Endothelial cell of umbilical vein (primary cell): ENCODE measurements at regions not wholly inside any gene's neighbourhood (a gene's known extent, or its start where the extent isn't known, plus 50 kb on each side); places are given as distances from the start of the nearest gene placed in this dataset.

Experiments used
- BruUV-seq: library from RNA; stranded (reverse); fragments of 400-500 nt; replicated peaks from 2 replicates; lab custom pipeline; 2021; lab: Mats Ljungman, UMichigan
- CTCF ChIA-PET: fragments of 300-600, 350-600 bp; sonication (Branson Sonifier 250); formaldehyde crosslinking; loops from one replicate; lab custom pipeline; 2021; ENCODE audit warnings: antibody characterized with exemption, inconsistent platforms; lab: Charles Lee
- POLR2A ChIA-PET: fragments of 300-600, 350-600 bp; sonication (Branson Sonifier 250); formaldehyde crosslinking; loops from one replicate; lab custom pipeline; 2021; ENCODE audit warnings: antibody characterized with exemption, inconsistent platforms; lab: Charles Lee
- DNase-seq: peaks from one replicate; pipeline ENCODE4 v3.0.0-alpha.2; 2011; ENCODE audit warnings: low read depth, low spot score
- FAIRE-seq: peaks from 2 replicates; lab custom pipeline; 2011; peaks lifted over from hg19 to GRCh38; lab: Jason Lieb, UNC
- H2AFZ ChIP-seq: 2 replicates; pipeline ENCODE4 v1.6.0; 2012; ENCODE audit warnings: low read depth, low read length, control low read depth, inconsistent platforms
- H3K27ac ChIP-seq: 2 replicates; pipeline ENCODE4 v1.5.1; 2011; ENCODE audit warnings: low read depth, mild to moderate bottlenecking, control low read depth, low read length, moderate library complexity; ENCODE audit not compliant: insufficient read depth
- H3K27me3 ChIP-seq, 2 experiments: 2 replicates each; pipeline versions ENCODE4 v1.6.0 to v1.6.1; 2011; ENCODE audit warnings: low read length in 2 of 2, mixed read lengths in 1 of 2; ENCODE audit not compliant: control insufficient read depth in 2 of 2, insufficient read depth in 2 of 2
- H3K36me3 ChIP-seq, 2 experiments: 2 replicates in 1 of 2; 3 replicates in 1 of 2; pipeline ENCODE4 v1.5.1; 2011; ENCODE audit warnings: low read length in 2 of 2, mild to moderate bottlenecking in 1 of 2, moderate library complexity in 1 of 2; ENCODE audit not compliant: control insufficient read depth in 2 of 2, insufficient read depth in 2 of 2; ENCODE audit errors: extremely low read depth in 1 of 2
- H3K4me1 ChIP-seq: 3 replicates; pipeline ENCODE4 v1.5.1; 2011; ENCODE audit warnings: mild to moderate bottlenecking, low read length; ENCODE audit not compliant: control insufficient read depth, insufficient read depth; ENCODE audit errors: extremely low read depth
- H3K4me2 ChIP-seq: 2 replicates; pipeline ENCODE4 v1.6.1; 2011; ENCODE audit warnings: low read length, control low read depth, mixed read lengths; ENCODE audit not compliant: insufficient read depth
- H3K4me3 ChIP-seq, 3 experiments: fragments of 200-600 bp in 1 of 3; sonication (generic), shearing (Covaris generic) in 1 of 3; replicated peaks in 1 of 3; 2 replicates each; pipeline ENCODE4 v1.5.1; 2011 to 2016; ENCODE audit warnings: control low read depth in 3 of 3, low read length in 3 of 3, mild to moderate bottlenecking in 2 of 3, inconsistent platforms in 1 of 3, low read depth in 1 of 3, moderate library complexity in 1 of 3; ENCODE audit not compliant: insufficient read depth in 1 of 3
- H3K79me2 ChIP-seq: 2 replicates; pipeline ENCODE4 v1.6.0; 2012; ENCODE audit warnings: low read length, inconsistent platforms; ENCODE audit not compliant: control insufficient read depth, insufficient read depth
- H3K9ac ChIP-seq: replicated peaks from 2 replicates; pipeline ENCODE3; 2011; ENCODE audit warnings: low read length, control low read depth; ENCODE audit not compliant: insufficient read depth; ENCODE audit errors: extremely low read depth
- H3K9me1 ChIP-seq: replicated peaks from 3 replicates; pipeline ENCODE4 v1.6.0; 2011; ENCODE audit warnings: mild to moderate bottlenecking, low read length; ENCODE audit not compliant: control insufficient read depth, insufficient read depth; ENCODE audit errors: extremely low read depth
- H3K9me3 ChIP-seq: replicated peaks from 2 replicates; pipeline ENCODE4 v1.5.1; 2012; ENCODE audit warnings: low read length, inconsistent platforms; ENCODE audit not compliant: control insufficient read depth, insufficient read depth
- H4K20me1 ChIP-seq: replicated peaks from 2 replicates; pipeline ENCODE3; 2011; ENCODE audit warnings: mild to moderate bottlenecking, low read length; ENCODE audit not compliant: control insufficient read depth, insufficient read depth; ENCODE audit errors: extremely low read depth
- EZH2 ChIP-seq: IDR thresholded peaks from 2 replicates; pipeline ENCODE4 v1.6.1; 2012; ENCODE audit warnings: borderline replicate concordance, low read depth, mild to moderate bottlenecking, moderate library complexity, low read length, inconsistent platforms; ENCODE audit not compliant: severe bottlenecking
- FOS ChIP-seq: IDR thresholded peaks from 2 replicates; pipeline ENCODE4 v1.6.1; 2011; ENCODE audit warnings: mild to moderate bottlenecking, low read length, moderate library complexity, borderline replicate concordance; ENCODE audit not compliant: insufficient read depth
- GATA2 ChIP-seq: IDR thresholded peaks from 2 replicates; pipeline ENCODE4 v1.7.0; 2011; ENCODE audit warnings: low read depth, mild to moderate bottlenecking, moderate library complexity, mixed read lengths, low read length; ENCODE audit not compliant: insufficient read length, insufficient read depth
- JUN ChIP-seq: IDR thresholded peaks from 2 replicates; pipeline ENCODE4 v1.6.1; 2011; ENCODE audit warnings: borderline replicate concordance, low read depth; ENCODE audit not compliant: insufficient read length, insufficient read depth
- MYC ChIP-seq: IDR thresholded peaks from one replicate; pipeline ENCODE4 v1.6.1; 2011; ENCODE audit warnings: mild to moderate bottlenecking, low read depth, low read length
- POLR2A ChIP-seq: IDR thresholded peaks from 2 replicates; pipeline ENCODE4 v1.6.1; 2012; ENCODE audit warnings: low read depth, mild to moderate bottlenecking, control low read depth, low read length
- POLR2AphosphoS5 ChIP-seq: IDR thresholded peaks from 2 replicates; pipeline ENCODE4 v1.6.1; 2012; ENCODE audit warnings: low read depth, mild to moderate bottlenecking, control low read depth, low read length, moderate library complexity; ENCODE audit not compliant: insufficient read depth
- dilution Hi-C: fragments of 300-500 bp; cut with MboI; formaldehyde crosslinking; loops from one replicate; pipeline ENCODE4 v1.15.0; 2019; ENCODE audit warnings: low sequenced_read_pairs; ENCODE audit not compliant: extremely low pct_ligation_motif_present
- intact Hi-C: fragments of 100-400 bp; cut with micrococcal nuclease; formaldehyde crosslinking; loops from one replicate; pipeline ENCODE4 v1.10.0; 2022
- TF ChIP-seq, protein P1 (sequence below): IDR thresholded peaks from 2 replicates; pipeline ENCODE4 v1.6.1; 2011; ENCODE audit not compliant: insufficient read depth, insufficient read length
- TF ChIP-seq, protein P2 (sequence below), 2 donors: IDR thresholded peaks; 1 replicate in 1 of 2; 2 replicates in 1 of 2; pipeline ENCODE4 v1.5.1; 2011; ENCODE audit warnings: low read length in 2 of 2, mild to moderate bottlenecking in 2 of 2, moderate library complexity in 2 of 2, control low read depth in 1 of 2, inconsistent platforms in 1 of 2, low read depth in 1 of 2; ENCODE audit not compliant: insufficient read depth in 1 of 2; ENCODE audit errors: extremely low read depth in 1 of 2

DNA sequence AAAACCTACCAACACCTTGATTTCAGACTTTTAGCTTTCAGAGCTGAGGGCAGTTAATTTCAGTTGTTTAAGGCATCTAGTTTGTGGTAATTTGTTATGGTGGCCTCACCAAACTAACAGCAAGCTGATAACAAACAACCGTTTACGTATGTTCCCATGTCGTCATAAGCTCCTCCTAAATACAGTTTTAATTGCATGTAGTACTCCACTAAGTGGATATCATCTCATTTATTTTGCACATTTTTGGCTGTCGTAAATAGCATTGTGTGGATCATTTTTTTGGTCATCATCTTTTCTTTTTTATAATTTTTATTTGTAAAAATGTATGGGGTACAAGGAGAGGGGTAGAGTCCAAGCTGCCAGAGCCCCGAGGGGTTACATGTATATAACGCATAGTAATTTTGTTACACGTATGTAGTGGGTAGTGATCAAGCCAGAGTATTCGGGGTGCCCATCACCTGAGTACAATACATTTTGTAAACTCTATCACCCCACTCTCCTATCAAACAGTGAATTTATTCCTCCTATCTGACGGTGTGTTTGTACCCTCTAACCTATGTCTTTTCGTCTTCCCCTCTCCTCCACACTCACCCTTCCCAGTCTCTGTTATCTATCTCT lies 89.2 kb upstream of the MYCN start:
- Histone ChIP-seq H3K4me3 (no peak overlapping the region), H3K27ac (no peak overlapping the region), H3K9ac (no peak overlapping the region), H3K9me3 (no peaks in the 10 kb centered on the region), H3K9me1 (no peaks in the 10 kb centered on the region), H3K4me2 (no peak overlapping the region), H4K20me1 (no peaks in the 10 kb centered on the region), H3K36me3 (no peaks in the 10 kb centered on the region), H3K79me2 (no peaks in the 10 kb centered on the region), H2AFZ (no peak overlapping the region), H3K27me3 (no peaks in the 10 kb centered on the region), H3K4me1 (no peaks in the 10 kb centered on the region)
- intact Hi-C loops, result no loop called here
- TF ChIP-seq, protein P1, sequence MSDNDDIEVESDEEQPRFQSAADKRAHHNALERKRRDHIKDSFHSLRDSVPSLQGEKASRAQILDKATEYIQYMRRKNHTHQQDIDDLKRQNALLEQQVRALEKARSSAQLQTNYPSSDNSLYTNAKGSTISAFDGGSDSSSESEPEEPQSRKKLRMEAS, result no peak
- TF ChIP-seq POLR2A (no peak), POLR2AphosphoS5 (no peak), GATA2 (no peak), EZH2 (no peak), FOS (no peak), MYC (no peak), JUN (no peak)
- TF ChIP-seq, protein P2, sequence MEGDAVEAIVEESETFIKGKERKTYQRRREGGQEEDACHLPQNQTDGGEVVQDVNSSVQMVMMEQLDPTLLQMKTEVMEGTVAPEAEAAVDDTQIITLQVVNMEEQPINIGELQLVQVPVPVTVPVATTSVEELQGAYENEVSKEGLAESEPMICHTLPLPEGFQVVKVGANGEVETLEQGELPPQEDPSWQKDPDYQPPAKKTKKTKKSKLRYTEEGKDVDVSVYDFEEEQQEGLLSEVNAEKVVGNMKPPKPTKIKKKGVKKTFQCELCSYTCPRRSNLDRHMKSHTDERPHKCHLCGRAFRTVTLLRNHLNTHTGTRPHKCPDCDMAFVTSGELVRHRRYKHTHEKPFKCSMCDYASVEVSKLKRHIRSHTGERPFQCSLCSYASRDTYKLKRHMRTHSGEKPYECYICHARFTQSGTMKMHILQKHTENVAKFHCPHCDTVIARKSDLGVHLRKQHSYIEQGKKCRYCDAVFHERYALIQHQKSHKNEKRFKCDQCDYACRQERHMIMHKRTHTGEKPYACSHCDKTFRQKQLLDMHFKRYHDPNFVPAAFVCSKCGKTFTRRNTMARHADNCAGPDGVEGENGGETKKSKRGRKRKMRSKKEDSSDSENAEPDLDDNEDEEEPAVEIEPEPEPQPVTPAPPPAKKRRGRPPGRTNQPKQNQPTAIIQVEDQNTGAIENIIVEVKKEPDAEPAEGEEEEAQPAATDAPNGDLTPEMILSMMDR (IDR thresholded peaks at IDR 0.05; ENCODE audit: extremely low read depth in 1 of 2, insufficient read depth in 1 of 2, low read depth in 1 of 2, low read length in 2 of 2), result no peak
- POLR2A ChIA-PET, result no interaction called here
- DNase-seq (no peak), FAIRE-seq (no peak)
- CTCF ChIA-PET, result no interaction called here
- dilution Hi-C loops, result no loop called here
- BruUV-seq, result no TSS peak
